Erythroblast (primary cell): ENCODE measurements at regions not wholly inside any gene's neighbourhood (a gene's known extent, or its start where the extent isn't known, plus 50 kb on each side); places are given as distances from the start of the nearest gene placed in this dataset.

Experiments
- GATA1 ChIP-seq: IDR thresholded peaks from 2 replicates; pipeline ENCODE4 v1.6.1; 2011; ENCODE audit warnings: low read depth, mild to moderate bottlenecking, control low read depth, low read length, moderate library complexity
- POLR2A ChIP-seq: IDR thresholded peaks from 2 replicates; pipeline ENCODE4 v1.6.1; 2011; ENCODE audit warnings: mild to moderate bottlenecking, low read length

GRCh38 chr16:52741351-52741750 is 194.4 kb upstream of the TOX3 start:
- no peak for TF ChIP-seq POLR2A
- no peak for TF ChIP-seq GATA1
